Prostate gland (tissue), 2 donors: ENCODE measurements at regions not wholly inside any gene's neighbourhood (a gene's known extent, or its start where the extent isn't known, plus 50 kb on each side); places are given as distances from the start of the nearest gene placed in this dataset.

Experiments used
- DNase-seq: peaks from one replicate; pipeline ENCODE4 v3.0.0-alpha.2; 2019; ENCODE audit warnings: low spot score
- H3K27ac ChIP-seq, 2 donors: fragments of 200-600 bp; sonication (generic); 2 replicates each; pipeline ENCODE4 v1.5.1; 2017 to 2019
- H3K27me3 ChIP-seq: fragments of 200-600 bp; sonication (generic); replicated peaks from 2 replicates; pipeline ENCODE4 v1.5.1; 2019; ENCODE audit not compliant: insufficient read depth
- H3K36me3 ChIP-seq, 2 donors: fragments of 200-600 bp; sonication (generic); 1 replicate in 1 of 2; 2 replicates in 1 of 2; pipeline versions ENCODE4 v1.5.1 to v1.8.1; 2017 to 2019
- H3K4me1 ChIP-seq: fragments of 200-600 bp; sonication (generic); replicated peaks from 2 replicates; pipeline ENCODE4 v1.5.1; 2019
- H3K4me3 ChIP-seq, 2 donors: fragments of 200-600 bp; sonication (generic); 2 replicates each; pipeline ENCODE4 v1.5.1; 2017 to 2019
- H3K9me3 ChIP-seq: fragments of 200-600 bp; sonication (generic); 2 replicates; pipeline ENCODE4 v1.5.1; 2017
- CTCF ChIP-seq, 4 experiments: fragments of 200-600 bp in 2 of 4; fragments of 450-650 bp in 2 of 4; sonication (generic) in 2 of 4; IDR thresholded peaks; 1 replicate in 3 of 4; 2 replicates in 1 of 4; pipeline ENCODE4 v1.5.1; 2016 to 2019; ENCODE audit warnings: antibody characterized with exemption in 4 of 4, mild to moderate bottlenecking in 2 of 4, moderate library complexity in 2 of 4
- POLR2A ChIP-seq: fragments of 450-650 bp; IDR thresholded peaks from one replicate; pipeline ENCODE4 v1.6.1; 2016; ENCODE audit warnings: antibody characterized with exemption, mild to moderate bottlenecking
- POLR2AphosphoS5 ChIP-seq: sonication (generic); formaldehyde crosslinking; IDR thresholded peaks from one replicate; pipeline ENCODE4 v1.6.1; 2017; ENCODE audit warnings: antibody characterized with exemption
- WGBS: methylation state at CpG from one replicate; pipeline ENCODE4 v1.1.5; 2018; 5-methylcytosine and 5-hydroxymethylcytosine counted together
- intact Hi-C: fragments of 100-400 bp; cut with DNase I; formaldehyde crosslinking; loops from one replicate; pipeline ENCODE4 v1.14.2; 2022

GRCh38 chr2:150109912-150110311 lies 377.6 kb downstream of the RND3 start:
- H3K4me1 ChIP-seq: no peaks in the 10 kb centered on the region
- no peaks in the 10 kb centered on the region for H3K27me3 ChIP-seq
- no peak for TF ChIP-seq POLR2A
- TF ChIP-seq POLR2AphosphoS5: no peak
- TF ChIP-seq CTCF (IDR thresholded peaks at IDR 0.05): no peak
- no peak overlapping the region for H3K4me3 ChIP-seq
- no peak overlapping the region for H3K27ac ChIP-seq
- intact Hi-C loops: no loop called here
- H3K36me3 ChIP-seq: no peaks in the 10 kb centered on the region
- WGBS: 84% methylated on average over 4 of the region's 4 CpGs
- DNase-seq: no peak
- no peaks in the 10 kb centered on the region for H3K9me3 ChIP-seq

DNA sequence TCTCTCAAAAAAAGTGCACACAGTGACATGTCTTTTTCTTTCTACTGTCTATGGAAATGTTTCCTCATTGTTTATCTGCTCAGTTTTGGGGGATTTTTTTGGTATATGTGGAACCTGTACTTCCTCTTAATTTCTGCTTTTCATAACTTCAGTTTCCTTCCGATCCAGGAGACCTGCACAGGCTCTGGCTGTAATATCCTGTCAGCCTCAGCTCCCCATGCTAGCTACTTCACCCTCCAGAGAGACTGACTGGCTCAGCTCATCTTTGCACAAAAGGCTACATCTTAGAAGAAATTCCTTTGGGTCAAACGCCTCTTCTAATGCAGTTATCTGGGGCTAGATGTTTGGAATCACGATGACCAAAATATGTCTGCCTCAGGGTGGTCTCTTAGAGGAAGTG lies 378.4 kb downstream of the RND3 start:
- Histone ChIP-seq H3K4me1 (no peaks in the 10 kb centered on the region), H3K27me3 (no peaks in the 10 kb centered on the region), H3K9me3 (no peaks in the 10 kb centered on the region), H3K36me3 (no peaks in the 10 kb centered on the region), H3K4me3 (no peak overlapping the region), H3K27ac (no peak overlapping the region)
- WGBS: 70% methylated on average over 3 of the region's 3 CpGs
- TF ChIP-seq POLR2AphosphoS5: no peak
- no peak for TF ChIP-seq POLR2A
- TF ChIP-seq CTCF (IDR thresholded peaks at IDR 0.05): no peak
- DNase-seq: no peak
- intact Hi-C loops: no loop called here

DNA sequence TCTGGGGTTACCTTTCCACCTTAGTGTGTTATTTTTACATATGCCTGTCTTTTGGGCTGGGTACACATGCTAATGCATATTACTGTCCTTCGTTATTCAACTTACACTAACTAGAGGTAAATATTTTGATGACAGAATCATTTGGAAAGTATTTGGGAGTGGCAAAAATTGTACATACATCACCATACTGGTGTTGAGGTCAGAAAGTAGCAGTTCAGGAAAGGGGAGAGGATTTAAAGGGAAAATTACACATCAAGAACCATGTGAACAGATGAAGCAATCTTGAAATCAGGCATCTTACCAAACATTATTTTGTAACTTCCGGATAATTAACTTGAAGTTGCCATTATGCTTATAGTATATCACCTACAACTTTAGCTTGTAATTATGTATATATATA lies 379.7 kb downstream of the RND3 start:
- Histone ChIP-seq H3K4me1 (no peaks in the 10 kb centered on the region), H3K27ac (no peak overlapping the region), H3K27me3 (no peaks in the 10 kb centered on the region), H3K4me3 (no peak overlapping the region), H3K9me3 (no peaks in the 10 kb centered on the region), H3K36me3 (no peaks in the 10 kb centered on the region)
- TF ChIP-seq POLR2A (no peak), POLR2AphosphoS5 (no peak), CTCF (IDR thresholded peaks at IDR 0.05) (no peak)
- intact Hi-C loops: no loop called here
- no peak for DNase-seq
- 92% methylated on average over 2 of the region's 2 CpGs for WGBS

GRCh38 chr2:150107170-150107569 lies 380.3 kb downstream of the RND3 start:
- DNase-seq: no peak
- Histone ChIP-seq H3K27me3 (no peaks in the 10 kb centered on the region), H3K9me3 (no peaks in the 10 kb centered on the region), H3K4me3 (no peak overlapping the region), H3K4me1 (no peaks in the 10 kb centered on the region), H3K36me3 (no peaks in the 10 kb centered on the region), H3K27ac (no peak overlapping the region)
- TF ChIP-seq POLR2A: no peak
- 58% methylated on average over 1 of the region's 1 CpG for WGBS
- intact Hi-C loops: no loop called here

GRCh38 chr2:150101947-150102346 lies 385.5 kb downstream of the RND3 start:
- intact Hi-C loops: no loop called here
- Histone ChIP-seq H3K9me3 (no peaks in the 10 kb centered on the region), H3K4me1 (no peaks in the 10 kb centered on the region), H3K4me3 (no peak overlapping the region), H3K27ac (no peak overlapping the region), H3K36me3 (no peaks in the 10 kb centered on the region), H3K27me3 (no peaks in the 10 kb centered on the region)
- TF ChIP-seq POLR2A: no peak
- no peak for TF ChIP-seq POLR2AphosphoS5
- TF ChIP-seq CTCF (IDR thresholded peaks at IDR 0.05): no peak
- WGBS: 89% methylated on average over 2 of the region's 2 CpGs
- DNase-seq: no peak
